ENCODE measurements at regions not wholly inside any gene's neighbourhood (a gene's known extent, or its start where the extent isn't known, plus 50 kb on each side); places are given as distances from the start of the nearest gene placed in this dataset.

- no peak for TF ChIP-seq CTCF (conservative IDR thresholded peaks at IDR 0.05)
- no peak overlapping the region for H3K4me3 Mint-ChIP-seq
- no peak overlapping the region for H3K9ac ChIP-seq (ENCODE audit: extremely low read depth, low read length, poor library complexity, severe bottlenecking)
- H3K27ac Mint-ChIP-seq = no peak overlapping the region
- no peaks in the 10 kb centered on the region for H3K9me3 ChIP-seq (ENCODE audit: control insufficient read depth, low read length)
- no peak overlapping the region for H3K4me3 ChIP-seq (ENCODE audit: low read length)
- H3K4me1 Mint-ChIP-seq = no peaks in the 10 kb centered on the region
- no peaks in the 10 kb centered on the region for H3K4me1 ChIP-seq (ENCODE audit: control insufficient read depth, insufficient read depth, low read length)
- no peaks in the 10 kb centered on the region for H3K36me3 Mint-ChIP-seq (ENCODE audit: low read depth)
- no peaks in the 10 kb centered on the region for H3K36me3 ChIP-seq (ENCODE audit: control insufficient read depth, insufficient read depth, low read length)
- peaks cover 3% of the 10 kb centered on the region for H3K27me3 Mint-ChIP-seq (ENCODE audit: insufficient read depth)
- no peak overlapping the region for H3K27ac ChIP-seq (ENCODE audit: low read depth, low read length)
- DNase-seq = no peak
- WGBS, 2 experiments (ENCODE audit: insufficient coverage in 1 of 2, insufficient read length in 1 of 2) = 86% methylated on average over 5 of the region's 5 CpGs; no CpG with 5 or more reads in 1 of the 2 experiments
- H3K9me3 Mint-ChIP-seq = peaks cover 32% of the 10 kb centered on the region
- H3K27me3 ChIP-seq (ENCODE audit: control insufficient read depth, insufficient read depth, low read length, poor library complexity, severe bottlenecking) = no peaks in the 10 kb centered on the region
These were observed 121.9 kb upstream of the RPS6KA3 start for GRCh38 chrX:20388594-20388993.

- Histone ChIP-seq H3K9ac (ENCODE audit: extremely low read depth, low read length, poor library complexity, severe bottlenecking) (no peak overlapping the region), H3K4me1 (ENCODE audit: control insufficient read depth, insufficient read depth, low read length) (no peaks in the 10 kb centered on the region), H3K9me3 (ENCODE audit: control insufficient read depth, low read length) (no peaks in the 10 kb centered on the region), H3K27me3 (ENCODE audit: control insufficient read depth, insufficient read depth, low read length, poor library complexity, severe bottlenecking) (no peaks in the 10 kb centered on the region), H3K4me3 (ENCODE audit: low read length) (no peak overlapping the region), H3K36me3 (ENCODE audit: control insufficient read depth, insufficient read depth, low read length) (no peaks in the 10 kb centered on the region), H3K27ac (ENCODE audit: low read depth, low read length) (no peak overlapping the region)
- no peak overlapping the region for H3K4me3 Mint-ChIP-seq
- no peak for DNase-seq
- WGBS, 2 experiments (ENCODE audit: insufficient coverage in 1 of 2, insufficient read length in 1 of 2) = 82% methylated on average over 1 of the region's 1 CpG; no CpG with 5 or more reads in 1 of the 2 experiments
- no peak overlapping the region for H3K27ac Mint-ChIP-seq
- no peak for TF ChIP-seq CTCF (conservative IDR thresholded peaks at IDR 0.05)
- H3K9me3 Mint-ChIP-seq = peaks cover 31% of the 10 kb centered on the region
- H3K36me3 Mint-ChIP-seq (ENCODE audit: low read depth) = no peaks in the 10 kb centered on the region
- no peaks in the 10 kb centered on the region for H3K4me1 Mint-ChIP-seq
- peaks cover under 1% of the 10 kb centered on the region for H3K27me3 Mint-ChIP-seq (ENCODE audit: insufficient read depth)
These were observed 116.8 kb upstream of the RPS6KA3 start for GRCh38 chrX:20383477-20383876.

- H3K4me3 ChIP-seq (ENCODE audit: low read length) = no peak overlapping the region
- H3K9me3 Mint-ChIP-seq = peaks cover 27% of the 10 kb centered on the region
- DNase-seq = no peak
- no peaks in the 10 kb centered on the region for H3K36me3 ChIP-seq (ENCODE audit: control insufficient read depth, insufficient read depth, low read length)
- no peak overlapping the region for H3K9ac ChIP-seq (ENCODE audit: extremely low read depth, low read length, poor library complexity, severe bottlenecking)
- H3K4me3 Mint-ChIP-seq = no peak overlapping the region
- H3K4me1 ChIP-seq (ENCODE audit: control insufficient read depth, insufficient read depth, low read length) = no peaks in the 10 kb centered on the region
- H3K27me3 ChIP-seq (ENCODE audit: control insufficient read depth, insufficient read depth, low read length, poor library complexity, severe bottlenecking) = no peaks in the 10 kb centered on the region
- H3K36me3 Mint-ChIP-seq (ENCODE audit: low read depth) = no peaks in the 10 kb centered on the region
- whole genome bisulfite sequencing, 2 experiments (ENCODE audit: insufficient coverage in 1 of 2, insufficient read length in 1 of 2) = 85 to 90% methylated on average over 2 to 3 of the region's 3 CpGs
- TF ChIP-seq CTCF (conservative IDR thresholded peaks at IDR 0.05) = no peak
- no peak overlapping the region for H3K27ac ChIP-seq (ENCODE audit: low read depth, low read length)
- H3K27ac Mint-ChIP-seq = no peak overlapping the region
- no peaks in the 10 kb centered on the region for H3K9me3 ChIP-seq (ENCODE audit: control insufficient read depth, low read length)
- no peaks in the 10 kb centered on the region for H3K4me1 Mint-ChIP-seq
- no peaks in the 10 kb centered on the region for H3K27me3 Mint-ChIP-seq (ENCODE audit: insufficient read depth)
These were observed 116.0 kb upstream of the RPS6KA3 start for GRCh38 chrX:20382518-20383297.
